DND-41 (cell line): ENCODE measurements at regions not wholly inside any gene's neighbourhood (a gene's known extent, or its start where the extent isn't known, plus 50 kb on each side); places are given as distances from the start of the nearest gene placed in this dataset.

Experiments
- CTCF ChIP-seq: IDR thresholded peaks from 2 replicates; pipeline ENCODE4 v1.5.1; 2012; ENCODE audit warnings: borderline replicate concordance, low read length, moderate library complexity, mild to moderate bottlenecking; ENCODE audit not compliant: poor library complexity, severe bottlenecking; ENCODE audit errors: extremely low read depth
- EZH2 ChIP-seq: IDR thresholded peaks from 3 replicates; pipeline ENCODE4 v1.6.1; 2012; ENCODE audit warnings: borderline replicate concordance, low read depth, mild to moderate bottlenecking, moderate library complexity, low read length, inconsistent platforms; ENCODE audit not compliant: severe bottlenecking

DNA sequence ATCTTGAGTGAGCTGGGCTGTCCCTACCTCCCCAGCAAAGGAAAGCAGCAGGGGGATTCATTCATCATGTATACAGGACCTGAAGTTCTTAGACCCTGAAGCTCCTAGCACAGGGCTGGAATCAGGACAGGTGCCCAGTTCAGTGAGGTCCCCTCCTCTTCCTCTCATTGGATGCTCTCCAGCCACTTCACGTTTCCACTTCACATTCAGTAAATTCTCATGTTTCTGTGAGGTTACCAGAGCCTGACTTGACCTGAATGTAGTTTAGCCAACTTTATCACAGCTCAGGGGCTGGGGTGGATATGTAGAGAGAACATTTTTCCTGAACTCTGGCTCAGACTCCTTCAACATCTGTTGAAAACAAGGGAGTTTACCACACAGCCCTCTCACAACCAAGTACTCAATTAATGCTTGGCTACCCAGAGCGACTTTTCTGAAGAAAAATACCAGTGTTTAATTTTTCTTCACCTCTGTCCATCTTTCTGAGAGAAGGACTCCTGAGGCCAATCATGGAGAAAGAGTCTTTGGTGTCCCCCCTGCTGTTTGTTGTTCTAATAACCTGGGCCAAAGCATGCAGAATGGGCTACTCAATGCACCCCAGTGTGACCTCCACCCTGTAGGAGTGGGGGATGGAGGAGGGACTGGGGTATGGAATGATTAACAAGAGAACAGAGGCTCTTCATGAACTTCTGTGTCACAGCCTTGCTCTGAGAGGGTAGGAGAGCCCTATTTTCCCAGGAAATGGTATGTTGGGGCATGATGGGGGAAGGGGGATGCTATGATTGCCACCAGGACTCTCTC lies 108.3 kb upstream of the FGGY start:
- TF ChIP-seq CTCF (no peak), EZH2 (no peak)
